Testis (tissue), 2 donors: ENCODE measurements at regions not wholly inside any gene's neighbourhood (a gene's known extent, or its start where the extent isn't known, plus 50 kb on each side); places are given as distances from the start of the nearest gene placed in this dataset.

Experiments used
- DNase-seq: peaks from one replicate; pipeline ENCODE4 v3.0.0-alpha.2; 2019
- H3K27ac ChIP-seq, 2 donors: fragments of 200-600 bp; sonication (generic); one replicate each; pipeline ENCODE4 v1.5.1; 2019
- H3K27me3 ChIP-seq: fragments of 200-600 bp; sonication (generic); one replicate; pipeline ENCODE4 v1.5.1; 2019
- H3K36me3 ChIP-seq: fragments of 200-600 bp; sonication (generic); one replicate; pipeline ENCODE4 v1.5.1; 2017; ENCODE audit warnings: low read depth; ENCODE audit errors: missing control alignments
- H3K4me1 ChIP-seq: fragments of 200-600 bp; sonication (generic); one replicate; pipeline ENCODE4 v1.5.1; 2019
- H3K4me3 ChIP-seq, 2 donors: fragments of 200-600 bp; sonication (generic); one replicate each; pipeline ENCODE4 v1.5.1; 2017 to 2019
- H3K9me3 ChIP-seq: fragments of 200-600 bp; sonication (generic); one replicate; pipeline ENCODE4 v1.5.1; 2017
- CTCF ChIP-seq, 3 experiments: fragments of 450-650 bp in 2 of 3; fragments of 200-600 bp in 1 of 3; sonication (generic) in 1 of 3; IDR thresholded peaks; one replicate each; pipeline ENCODE4 v1.5.1; 2016 to 2019; ENCODE audit warnings: antibody characterized with exemption in 3 of 3, mild to moderate bottlenecking in 2 of 3, moderate library complexity in 1 of 3
- POLR2A ChIP-seq: fragments of 450-650 bp; IDR thresholded peaks from one replicate; pipeline ENCODE4 v1.6.1; 2017; ENCODE audit warnings: antibody characterized with exemption, mild to moderate bottlenecking, moderate library complexity
- WGBS, 2 donors: methylation state at CpG; one replicate each; pipeline ENCODE4 v1.1.5; 2018; 5-methylcytosine and 5-hydroxymethylcytosine counted together
- intact Hi-C: fragments of 100-400 bp; cut with DNase I; formaldehyde crosslinking; loops from one replicate; pipeline ENCODE4 v1.15.1; 2023; ENCODE audit warnings: low total_unique reads

DNA sequence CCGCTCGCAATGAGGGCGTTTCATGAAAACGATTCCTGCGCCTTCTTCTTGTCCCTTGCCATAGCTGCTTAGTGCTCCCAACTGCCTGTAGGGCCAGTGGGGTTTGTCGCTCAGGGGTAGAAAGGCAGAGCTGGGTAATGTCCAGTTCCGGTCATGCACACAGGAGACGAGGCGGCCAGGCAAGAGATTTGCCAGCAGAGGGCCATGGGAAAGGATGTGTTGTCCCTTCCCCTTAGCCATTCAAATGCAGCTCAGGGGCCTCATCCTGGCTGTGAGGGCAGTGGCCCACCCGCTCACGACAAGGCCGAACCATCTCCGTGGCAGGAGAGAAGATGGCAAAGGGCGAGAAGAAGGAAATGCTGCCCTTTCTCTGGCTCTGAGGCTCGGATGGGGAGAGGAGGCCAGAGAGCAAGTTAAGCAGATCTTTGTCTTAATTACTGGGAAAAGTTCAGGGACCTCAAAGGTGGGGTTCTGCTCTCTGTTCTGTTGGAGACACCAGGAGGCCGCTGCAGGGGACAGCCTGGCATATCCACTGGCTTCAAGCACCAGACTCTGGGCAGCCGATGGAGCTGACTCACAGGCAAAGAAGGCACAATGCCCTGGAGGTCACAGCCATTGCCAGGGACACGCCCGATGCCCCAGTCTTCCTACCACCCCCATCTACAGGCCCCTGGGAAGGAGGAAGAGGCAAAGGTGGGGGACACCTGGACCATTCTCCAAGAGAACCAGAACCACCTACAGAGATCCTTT, 534.8 kb upstream of the MGMT start:
- Histone ChIP-seq H3K36me3 (no peaks in the 10 kb centered on the region), H3K4me3 (no peak overlapping the region), H3K27me3 (no peaks in the 10 kb centered on the region), H3K4me1 (no peaks in the 10 kb centered on the region), H3K27ac (no peak overlapping the region), H3K9me3 (no peaks in the 10 kb centered on the region)
- TF ChIP-seq POLR2A (no peak), CTCF (IDR thresholded peaks at IDR 0.05) (no peak)
- no peak for DNase-seq
- intact Hi-C loops: no loop called here
- 91 to 95% methylated on average over 17 to 19 of the region's 19 CpGs for WGBS, 2 donors

DNA sequence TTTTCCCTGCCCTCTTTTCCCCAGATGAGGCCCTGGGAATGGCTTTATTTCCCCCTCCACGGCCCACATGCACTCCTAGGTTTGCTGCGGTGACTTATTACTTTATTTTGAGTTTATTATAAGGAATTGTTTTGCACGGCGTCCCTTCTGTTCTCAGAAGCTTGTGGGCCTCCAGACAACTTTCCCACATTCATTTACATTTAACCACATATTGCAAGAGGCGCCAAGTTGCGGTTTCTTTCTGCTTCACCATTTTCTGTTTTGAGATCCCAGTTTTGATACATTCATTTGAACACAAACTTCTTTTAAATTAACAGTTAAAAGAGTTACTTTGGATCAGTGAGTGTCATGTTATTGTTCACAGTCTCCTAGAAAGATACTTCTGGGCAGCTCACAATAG, 532.5 kb upstream of the MGMT start:
- intact Hi-C loops: no loop called here
- Histone ChIP-seq H3K27ac (no peak overlapping the region), H3K36me3 (no peaks in the 10 kb centered on the region), H3K27me3 (no peaks in the 10 kb centered on the region), H3K4me1 (no peaks in the 10 kb centered on the region), H3K9me3 (no peaks in the 10 kb centered on the region), H3K4me3 (no peak overlapping the region)
- WGBS, 2 donors: 81 to 85% methylated on average over 6 of the region's 6 CpGs
- no peak for TF ChIP-seq POLR2A
- no peak for TF ChIP-seq CTCF (IDR thresholded peaks at IDR 0.05)
- no peak for DNase-seq

- intact Hi-C loops: no loop called here
- H3K9me3 ChIP-seq: no peaks in the 10 kb centered on the region
- no peak for TF ChIP-seq POLR2A
- no peak for TF ChIP-seq CTCF (IDR thresholded peaks at IDR 0.05)
- WGBS, 2 donors: 93 to 97% methylated on average over 9 of the region's 9 CpGs
- no peaks in the 10 kb centered on the region for H3K36me3 ChIP-seq
- no peaks in the 10 kb centered on the region for H3K4me1 ChIP-seq
- DNase-seq: no peak
- H3K4me3 ChIP-seq: no peak overlapping the region
- no peaks in the 10 kb centered on the region for H3K27me3 ChIP-seq
- H3K27ac ChIP-seq: no peak overlapping the region
Observed at GRCh38 chr10:128936392-128936791, 530.6 kb upstream of the MGMT start.

GRCh38 chr10:128938558-128938957, 528.5 kb upstream of the MGMT start:
- TF ChIP-seq CTCF (IDR thresholded peaks at IDR 0.05): no peak
- TF ChIP-seq POLR2A: no peak
- Histone ChIP-seq H3K4me3 (no peak overlapping the region), H3K27me3 (no peaks in the 10 kb centered on the region), H3K4me1 (no peaks in the 10 kb centered on the region), H3K9me3 (no peaks in the 10 kb centered on the region), H3K36me3 (no peaks in the 10 kb centered on the region), H3K27ac (no peak overlapping the region)
- no peak for DNase-seq
- intact Hi-C loops: no loop called here
- WGBS, 2 donors: 74 to 77% methylated on average over 3 of the region's 3 CpGs

- Histone ChIP-seq H3K4me3 (no peak overlapping the region), H3K27me3 (no peaks in the 10 kb centered on the region), H3K9me3 (no peaks in the 10 kb centered on the region), H3K36me3 (no peaks in the 10 kb centered on the region), H3K4me1 (peaks cover under 1% of the 10 kb centered on the region), H3K27ac (no peak overlapping the region)
- 91 to 93% methylated on average over 5 of the region's 5 CpGs for WGBS, 2 donors
- intact Hi-C loops: no loop called here
- TF ChIP-seq CTCF (IDR thresholded peaks at IDR 0.05): no peak
- no peak for TF ChIP-seq POLR2A
- DNase-seq: no peak
Observed at GRCh38 chr10:128940081-128940480, 527.0 kb upstream of the MGMT start.
